Erythroblast (primary cell): ENCODE measurements at regions not wholly inside any gene's neighbourhood (a gene's known extent, or its start where the extent isn't known, plus 50 kb on each side); places are given as distances from the start of the nearest gene placed in this dataset.

ENCODE experiments used
- GATA1 ChIP-seq: IDR thresholded peaks from 2 replicates; pipeline ENCODE4 v1.6.1; 2011; ENCODE audit warnings: low read depth, mild to moderate bottlenecking, control low read depth, low read length, moderate library complexity
- POLR2A ChIP-seq: IDR thresholded peaks from 2 replicates; pipeline ENCODE4 v1.6.1; 2011; ENCODE audit warnings: mild to moderate bottlenecking, low read length

GRCh38 chr5:158537366-158537765 is 562.4 kb downstream of the EBF1 start:
- no peak for TF ChIP-seq POLR2A
- TF ChIP-seq GATA1, result no peak
